HepG2 (cell line): ENCODE measurements at regions not wholly inside any gene's neighbourhood (a gene's known extent, or its start where the extent isn't known, plus 50 kb on each side); places are given as distances from the start of the nearest gene placed in this dataset.
A peak's percentile ranks its signal among the peaks of the same experiment; 100 is the strongest.

ENCODE experiments used
- CAMTA2 ChIP-seq: sonication (generic); formaldehyde crosslinking; IDR thresholded peaks from 2 replicates; pipeline ENCODE4 v1.4.0; 2020; ENCODE audit warnings: mild to moderate bottlenecking, missing genetic modification reagents, borderline replicate concordance
- GABPB1 ChIP-seq: IDR thresholded peaks from 2 replicates; pipeline ENCODE4 v1.6.1; 2016; ENCODE audit warnings: mild to moderate bottlenecking, missing genetic modification reagents, moderate library complexity, missing compliant biosample characterization
- GLI4 ChIP-seq: sonication (generic); formaldehyde crosslinking; IDR thresholded peaks from 2 replicates; pipeline ENCODE4 v1.5.1; 2020; ENCODE audit warnings: missing genetic modification reagents, mild to moderate bottlenecking, moderate library complexity, borderline replicate concordance
- HMG20B ChIP-seq: conservative IDR thresholded peaks from 2 replicates; pipeline ENCODE4 v1.6.1; 2016; ENCODE audit warnings: missing genetic modification reagents, missing compliant biosample characterization
- HOXA9 ChIP-seq: sonication (generic); formaldehyde crosslinking; IDR thresholded peaks from 2 replicates; pipeline ENCODE4 v1.8.1; 2022; ENCODE audit warnings: missing genetic modification reagents, mild to moderate bottlenecking, moderate library complexity, borderline replicate concordance
- JUND ChIP-seq: sonication (generic); formaldehyde crosslinking; IDR thresholded peaks from 2 replicates; pipeline ENCODE4 v1.8.0; 2022; ENCODE audit warnings: mild to moderate bottlenecking, missing genetic modification reagents
- MBNL3 ChIP-seq: fragments of 250-450 bp; sonication (Bioruptor Pico); conservative IDR thresholded peaks from 2 replicates; pipeline ENCODE4 v1.8.0; 2022; ENCODE audit warnings: mild to moderate bottlenecking, inconsistent platforms
- SETDB1 ChIP-seq: sonication (generic); formaldehyde crosslinking; IDR thresholded peaks from 2 replicates; pipeline ENCODE4 v1.5.1; 2020; ENCODE audit warnings: missing genetic modification reagents, mild to moderate bottlenecking, borderline replicate concordance
- SP5 ChIP-seq: IDR thresholded peaks from 2 replicates; pipeline ENCODE4 v1.6.1; 2016; ENCODE audit warnings: low read depth, borderline replicate concordance
- SUZ12 ChIP-seq: fragments of 150-350 bp; IDR thresholded peaks from 2 replicates; pipeline ENCODE4 v1.6.1; 2014; ENCODE audit warnings: low read depth, low read length
- TRIM24 ChIP-seq: sonication (generic); formaldehyde crosslinking; IDR thresholded peaks from 2 replicates; pipeline ENCODE4 v1.8.0; 2022; ENCODE audit warnings: mild to moderate bottlenecking, missing genetic modification reagents
- ZBTB8A ChIP-seq: sonication (generic); formaldehyde crosslinking; IDR thresholded peaks from 2 replicates; pipeline ENCODE4 v1.4.0; 2020; ENCODE audit warnings: mild to moderate bottlenecking, low read depth, missing genetic modification reagents, borderline replicate concordance
- ZMYM3 ChIP-seq: sonication (generic); formaldehyde crosslinking; IDR thresholded peaks from 2 replicates; pipeline ENCODE4 v1.5.1; 2020; ENCODE audit warnings: mild to moderate bottlenecking, missing genetic modification reagents
- ZNF251 ChIP-seq: sonication (generic); formaldehyde crosslinking; IDR thresholded peaks from 2 replicates; pipeline ENCODE4 v1.9.0; 2021; ENCODE audit warnings: mild to moderate bottlenecking, missing genetic modification reagents
- ZNF512B ChIP-seq: sonication (generic); formaldehyde crosslinking; IDR thresholded peaks from 2 replicates; pipeline ENCODE4 v1.5.1; 2020; ENCODE audit warnings: missing genetic modification reagents, mild to moderate bottlenecking, borderline replicate concordance
- ZNF709 ChIP-seq: sonication (generic); formaldehyde crosslinking; IDR thresholded peaks from 2 replicates; pipeline ENCODE4 v1.5.0; 2020; ENCODE audit warnings: mild to moderate bottlenecking, missing genetic modification reagents
- ZNF747 ChIP-seq: sonication (generic); formaldehyde crosslinking; IDR thresholded peaks from 2 replicates; pipeline ENCODE4 v1.8.1; 2023; ENCODE audit warnings: missing genetic modification reagents, mild to moderate bottlenecking, borderline replicate concordance
- ZNF768 ChIP-seq: sonication (generic); formaldehyde crosslinking; IDR thresholded peaks from 2 replicates; pipeline ENCODE4 v1.4.0; 2020; ENCODE audit warnings: missing genetic modification reagents
- ZNF773 ChIP-seq: sonication (generic); formaldehyde crosslinking; IDR thresholded peaks from 2 replicates; pipeline ENCODE4 v1.4.0; 2020; ENCODE audit warnings: missing genetic modification reagents, borderline replicate concordance
- TF ChIP-seq, protein P1 (sequence below): sonication (generic); formaldehyde crosslinking; IDR thresholded peaks from 2 replicates; pipeline ENCODE4 v1.8.1; 2023; ENCODE audit warnings: mild to moderate bottlenecking, inconsistent platforms, moderate library complexity, missing genetic modification reagents, borderline replicate concordance
- TF ChIP-seq, protein P2 (sequence below): IDR thresholded peaks from 2 replicates; pipeline ENCODE4 v1.6.1; 2016; ENCODE audit warnings: low read depth, missing genetic modification reagents, missing compliant biosample characterization

- TF ChIP-seq, protein P1, sequence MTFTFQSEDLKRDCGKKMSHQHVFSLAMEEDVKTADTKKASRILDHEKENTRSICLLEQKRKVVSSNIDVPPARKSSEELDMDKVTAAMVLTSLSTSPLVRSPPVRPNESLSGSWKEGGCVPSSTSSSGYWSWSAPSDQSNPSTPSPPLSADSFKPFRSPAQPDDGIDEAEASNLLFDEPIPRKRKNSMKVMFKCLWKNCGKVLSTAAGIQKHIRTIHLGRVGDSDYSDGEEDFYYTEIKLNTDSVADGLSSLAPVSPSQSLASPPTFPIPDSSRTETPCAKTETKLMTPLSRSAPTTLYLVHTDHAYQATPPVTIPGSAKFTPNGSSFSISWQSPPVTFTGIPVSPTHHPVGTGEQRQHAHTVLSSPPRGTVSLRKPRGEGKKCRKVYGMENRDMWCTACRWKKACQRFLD (CRISPR knock-in tag), result peak; percentile 49; the same call in 1 of the 2 replicates
- TF ChIP-seq ZNF512B (CRISPR knock-in tag) (no peak), HMG20B (CRISPR knock-in tag) (no peak; the same call in 1 of the 2 replicates), ZBTB8A (CRISPR knock-in tag) (no peak), ZMYM3 (CRISPR knock-in tag) (peak; percentile 58; the same call in 1 of the 2 replicates), ZNF251 (no peak), MBNL3 (no peak), CAMTA2 (CRISPR knock-in tag) (no peak), SETDB1 (CRISPR knock-in tag) (no peak), ZNF768 (no peak), SUZ12 (no peak), ZNF747 (CRISPR knock-in tag) (peak; percentile 25; the same call in 1 of the 2 replicates), ZNF773 (no peak), SP5 (peak; percentile 98), GABPB1 (CRISPR knock-in tag) (no peak), GLI4 (CRISPR knock-in tag) (no peak), HOXA9 (CRISPR knock-in tag) (no peak), ZNF709 (CRISPR knock-in tag) (no peak), TRIM24 (0 out of 2 replicates have a peak, but pooled peaks have one; percentile 42), JUND (CRISPR knock-in tag) (no peak)
- TF ChIP-seq, protein P2, sequence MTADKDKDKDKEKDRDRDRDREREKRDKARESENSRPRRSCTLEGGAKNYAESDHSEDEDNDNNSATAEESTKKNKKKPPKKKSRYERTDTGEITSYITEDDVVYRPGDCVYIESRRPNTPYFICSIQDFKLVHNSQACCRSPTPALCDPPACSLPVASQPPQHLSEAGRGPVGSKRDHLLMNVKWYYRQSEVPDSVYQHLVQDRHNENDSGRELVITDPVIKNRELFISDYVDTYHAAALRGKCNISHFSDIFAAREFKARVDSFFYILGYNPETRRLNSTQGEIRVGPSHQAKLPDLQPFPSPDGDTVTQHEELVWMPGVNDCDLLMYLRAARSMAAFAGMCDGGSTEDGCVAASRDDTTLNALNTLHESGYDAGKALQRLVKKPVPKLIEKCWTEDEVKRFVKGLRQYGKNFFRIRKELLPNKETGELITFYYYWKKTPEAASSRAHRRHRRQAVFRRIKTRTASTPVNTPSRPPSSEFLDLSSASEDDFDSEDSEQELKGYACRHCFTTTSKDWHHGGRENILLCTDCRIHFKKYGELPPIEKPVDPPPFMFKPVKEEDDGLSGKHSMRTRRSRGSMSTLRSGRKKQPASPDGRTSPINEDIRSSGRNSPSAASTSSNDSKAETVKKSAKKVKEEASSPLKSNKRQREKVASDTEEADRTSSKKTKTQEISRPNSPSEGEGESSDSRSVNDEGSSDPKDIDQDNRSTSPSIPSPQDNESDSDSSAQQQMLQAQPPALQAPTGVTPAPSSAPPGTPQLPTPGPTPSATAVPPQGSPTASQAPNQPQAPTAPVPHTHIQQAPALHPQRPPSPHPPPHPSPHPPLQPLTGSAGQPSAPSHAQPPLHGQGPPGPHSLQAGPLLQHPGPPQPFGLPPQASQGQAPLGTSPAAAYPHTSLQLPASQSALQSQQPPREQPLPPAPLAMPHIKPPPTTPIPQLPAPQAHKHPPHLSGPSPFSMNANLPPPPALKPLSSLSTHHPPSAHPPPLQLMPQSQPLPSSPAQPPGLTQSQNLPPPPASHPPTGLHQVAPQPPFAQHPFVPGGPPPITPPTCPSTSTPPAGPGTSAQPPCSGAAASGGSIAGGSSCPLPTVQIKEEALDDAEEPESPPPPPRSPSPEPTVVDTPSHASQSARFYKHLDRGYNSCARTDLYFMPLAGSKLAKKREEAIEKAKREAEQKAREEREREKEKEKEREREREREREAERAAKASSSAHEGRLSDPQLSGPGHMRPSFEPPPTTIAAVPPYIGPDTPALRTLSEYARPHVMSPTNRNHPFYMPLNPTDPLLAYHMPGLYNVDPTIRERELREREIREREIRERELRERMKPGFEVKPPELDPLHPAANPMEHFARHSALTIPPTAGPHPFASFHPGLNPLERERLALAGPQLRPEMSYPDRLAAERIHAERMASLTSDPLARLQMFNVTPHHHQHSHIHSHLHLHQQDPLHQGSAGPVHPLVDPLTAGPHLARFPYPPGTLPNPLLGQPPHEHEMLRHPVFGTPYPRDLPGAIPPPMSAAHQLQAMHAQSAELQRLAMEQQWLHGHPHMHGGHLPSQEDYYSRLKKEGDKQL (CRISPR knock-in tag), result no peak; the same call in 1 of the 2 replicates
Observed at GRCh38 chr1:213737398-213738035, 250.3 kb upstream of the PROX1 start (continued).
